ENCODE measurements at regions not wholly inside any gene's neighbourhood (a gene's known extent, or its start where the extent isn't known, plus 50 kb on each side); places are given as distances from the start of the nearest gene placed in this dataset.

GRCh38 chr21:20783611-20784010 is 214.6 kb upstream of the NCAM2 start:
- Mint-ChIP-seq H3K9me3 (peaks cover 6 to 54% (median 24%) of the 10 kb centered on the region in 6 donors), H3K27me3 (ENCODE audit: low read depth in 3 of 3) (peaks cover 0 to 3% (median 0%) of the 10 kb centered on the region in 3 donors), H3K4me1 (no peaks in the 10 kb centered on the region), H3K27ac (no peak overlapping the region), H3K36me3 (no peaks in the 10 kb centered on the region), H3K4me3 (no peak overlapping the region)
- DNase-seq = no peak

- no peaks in the 10 kb centered on the region for H3K36me3 Mint-ChIP-seq
- H3K4me1 Mint-ChIP-seq = no peaks in the 10 kb centered on the region
- no peak overlapping the region for H3K4me3 Mint-ChIP-seq
- peaks cover 11 to 51% (median 29%) of the 10 kb centered on the region in 6 donors for H3K9me3 Mint-ChIP-seq
- no peak overlapping the region for H3K27ac Mint-ChIP-seq
- H3K27me3 Mint-ChIP-seq (ENCODE audit: low read depth in 3 of 3) = peaks cover 0 to 2% (median 0%) of the 10 kb centered on the region in 3 donors
- no peak for DNase-seq
Observed at GRCh38 chr21:20789729-20790500, 208.3 kb upstream of the NCAM2 start.

- Mint-ChIP-seq H3K36me3 (no peaks in the 10 kb centered on the region), H3K27me3 (ENCODE audit: low read depth in 3 of 3) (peaks cover 0 to 2% (median 0%) of the 10 kb centered on the region in 3 donors), H3K4me1 (no peaks in the 10 kb centered on the region), H3K4me3 (no peak overlapping the region), H3K9me3 (peaks cover 7 to 57% (median 30%) of the 10 kb centered on the region in 6 donors), H3K27ac (no peak overlapping the region)
- no peak for DNase-seq
Observed at GRCh38 chr21:20800106-20800505, 198.1 kb upstream of the NCAM2 start.

- peaks cover 0 to 3% (median 0%) of the 10 kb centered on the region in 3 donors for H3K36me3 Mint-ChIP-seq
- H3K9me3 Mint-ChIP-seq = peaks cover 3 to 56% (median 30%) of the 10 kb centered on the region in 6 donors
- H3K4me1 Mint-ChIP-seq = no peaks in the 10 kb centered on the region
- no peak overlapping the region for H3K27ac Mint-ChIP-seq
- peaks cover 0 to 2% (median 0%) of the 10 kb centered on the region in 3 donors for H3K27me3 Mint-ChIP-seq (ENCODE audit: low read depth in 3 of 3)
- no peak overlapping the region for H3K4me3 Mint-ChIP-seq
- no peak for DNase-seq
Observed at GRCh38 chr21:20802201-20802600, 196.0 kb upstream of the NCAM2 start.

- Mint-ChIP-seq H3K36me3 (peaks cover 0 to 3% (median 0%) of the 10 kb centered on the region in 3 donors), H3K4me3 (no peak overlapping the region), H3K4me1 (no peaks in the 10 kb centered on the region)
Observed at GRCh38 chr21:20802631-20803260, 195.5 kb upstream of the NCAM2 start.

GRCh38 chr21:20811702-20812101 is 186.5 kb upstream of the NCAM2 start:
- Mint-ChIP-seq H3K4me1 (no peaks in the 10 kb centered on the region), H3K27ac (no peak overlapping the region), H3K4me3 (no peak overlapping the region), H3K36me3 (peaks cover 0 to 3% (median 0%) of the 10 kb centered on the region in 3 donors), H3K9me3 (peaks cover 10 to 50% (median 25%) of the 10 kb centered on the region in 6 donors), H3K27me3 (ENCODE audit: low read depth in 3 of 3) (no peaks in the 10 kb centered on the region)
- DNase-seq = no peak

More at GRCh38 chr21:20802631-20803260, 195.5 kb upstream of the NCAM2 start:
- Mint-ChIP-seq H3K9me3 (peaks cover 3 to 62% (median 29%) of the 10 kb centered on the region in 6 donors), H3K27ac (no peak overlapping the region), H3K27me3 (ENCODE audit: low read depth in 3 of 3) (peaks cover 0 to 2% (median 0%) of the 10 kb centered on the region in 3 donors)
- no peak for DNase-seq

- Mint-ChIP-seq H3K4me3 (no peak overlapping the region), H3K4me1 (no peaks in the 10 kb centered on the region), H3K36me3 (peaks cover 0 to 3% (median 0%) of the 10 kb centered on the region in 3 donors), H3K27me3 (ENCODE audit: low read depth in 3 of 3) (no peaks in the 10 kb centered on the region), H3K9me3 (peaks cover 15 to 56% (median 27%) of the 10 kb centered on the region in 6 donors), H3K27ac (no peak overlapping the region)
- no peak for DNase-seq
Observed at GRCh38 chr21:20814090-20814489, 184.1 kb upstream of the NCAM2 start.

- Mint-ChIP-seq H3K4me3 (no peak overlapping the region), H3K36me3 (no peaks in the 10 kb centered on the region), H3K9me3 (peaks cover 4 to 58% (median 19%) of the 10 kb centered on the region in 6 donors), H3K4me1 (no peaks in the 10 kb centered on the region), H3K27ac (no peak overlapping the region), H3K27me3 (ENCODE audit: low read depth in 3 of 3) (peaks cover 0 to 2% (median 0%) of the 10 kb centered on the region in 3 donors)
- DNase-seq = no peak
Observed at GRCh38 chr21:20822666-20823065, 175.5 kb upstream of the NCAM2 start.

- H3K9me3 Mint-ChIP-seq = peaks cover 3 to 33% (median 19%) of the 10 kb centered on the region in 6 donors
- no peaks in the 10 kb centered on the region for H3K4me1 Mint-ChIP-seq
- no peak overlapping the region for H3K27ac Mint-ChIP-seq
- no peak for DNase-seq
- H3K27me3 Mint-ChIP-seq (ENCODE audit: low read depth in 3 of 3) = no peaks in the 10 kb centered on the region
- H3K4me3 Mint-ChIP-seq = no peak overlapping the region
- no peaks in the 10 kb centered on the region for H3K36me3 Mint-ChIP-seq
Observed at GRCh38 chr21:20852866-20853265, 145.3 kb upstream of the NCAM2 start.

GRCh38 chr21:20856926-20857325 is 141.3 kb upstream of the NCAM2 start:
- H3K9me3 Mint-ChIP-seq = peaks cover 10 to 37% (median 22%) of the 10 kb centered on the region in 6 donors
- H3K4me1 Mint-ChIP-seq = no peaks in the 10 kb centered on the region
- no peaks in the 10 kb centered on the region for H3K36me3 Mint-ChIP-seq
- no peak overlapping the region for H3K4me3 Mint-ChIP-seq
- no peak overlapping the region for H3K27ac Mint-ChIP-seq
- DNase-seq = no peak
- no peaks in the 10 kb centered on the region for H3K27me3 Mint-ChIP-seq (ENCODE audit: low read depth in 3 of 3)

- Mint-ChIP-seq H3K9me3 (peaks cover 0 to 16% (median 10%) of the 10 kb centered on the region in 6 donors), H3K36me3 (no peaks in the 10 kb centered on the region), H3K4me3 (no peak overlapping the region), H3K27me3 (ENCODE audit: low read depth in 3 of 3) (peaks cover 0 to 2% (median 0%) of the 10 kb centered on the region in 3 donors), H3K27ac (no peak overlapping the region), H3K4me1 (no peaks in the 10 kb centered on the region)
- DNase-seq = no peak
Observed at GRCh38 chr21:20874202-20874601, 124.0 kb upstream of the NCAM2 start.

- Mint-ChIP-seq H3K27me3 (ENCODE audit: low read depth in 3 of 3) (no peaks in the 10 kb centered on the region), H3K36me3 (no peaks in the 10 kb centered on the region), H3K27ac (no peak overlapping the region), H3K9me3 (peaks cover 0 to 9% (median 7%) of the 10 kb centered on the region in 6 donors), H3K4me3 (no peak overlapping the region), H3K4me1 (no peaks in the 10 kb centered on the region)
- no peak for DNase-seq
Observed at GRCh38 chr21:20875742-20876141, 122.5 kb upstream of the NCAM2 start.

- peaks cover 0 to 9% (median 5%) of the 10 kb centered on the region in 6 donors for H3K9me3 Mint-ChIP-seq
- DNase-seq = no peak
- H3K4me3 Mint-ChIP-seq = no peak overlapping the region
- no peaks in the 10 kb centered on the region for H3K4me1 Mint-ChIP-seq
- H3K27me3 Mint-ChIP-seq (ENCODE audit: low read depth in 3 of 3) = no peaks in the 10 kb centered on the region
- no peak overlapping the region for H3K27ac Mint-ChIP-seq
- no peaks in the 10 kb centered on the region for H3K36me3 Mint-ChIP-seq
Observed at GRCh38 chr21:20877976-20878375, 120.2 kb upstream of the NCAM2 start.
